Neuronal stem cell (in vitro differentiated cells): ENCODE measurements at regions not wholly inside any gene's neighbourhood (a gene's known extent, or its start where the extent isn't known, plus 50 kb on each side); places are given as distances from the start of the nearest gene placed in this dataset.

Source experiments
- DNase-seq: peaks from one replicate; pipeline ENCODE4 v3.0.0-alpha.2; 2013; ENCODE audit warnings: low spot score
- H2AFZ ChIP-seq: one replicate; pipeline ENCODE4 v1.6.1; 2013; ENCODE audit warnings: mild to moderate bottlenecking, low read length, inconsistent platforms
- H2AK5ac ChIP-seq: 2 replicates; pipeline ENCODE4 v1.6.1; 2013; ENCODE audit warnings: low read depth, mild to moderate bottlenecking, inconsistent platforms, low read length, moderate library complexity, mixed read lengths
- H2BK120ac ChIP-seq: 2 replicates; pipeline ENCODE4 v1.6.1; 2013; ENCODE audit warnings: low read depth, mild to moderate bottlenecking, inconsistent platforms, low read length, moderate library complexity, mixed read lengths
- H2BK12ac ChIP-seq: one replicate; pipeline ENCODE4 v1.6.1; 2013; ENCODE audit warnings: low read length, inconsistent platforms
- H2BK15ac ChIP-seq: 2 replicates; pipeline ENCODE4 v1.6.1; 2013; ENCODE audit warnings: mild to moderate bottlenecking, low read length, inconsistent platforms, mixed read lengths
- H2BK5ac ChIP-seq: one replicate; pipeline ENCODE4 v1.6.1; 2013; ENCODE audit warnings: inconsistent platforms, mild to moderate bottlenecking, low read length, moderate library complexity
- H3K14ac ChIP-seq: one replicate; pipeline ENCODE4 v1.6.1; 2013; ENCODE audit warnings: low read length, inconsistent platforms
- H3K18ac ChIP-seq: 2 replicates; pipeline ENCODE4 v1.6.1; 2013; ENCODE audit warnings: low read length, inconsistent platforms
- H3K23ac ChIP-seq: 2 replicates; pipeline ENCODE4 v1.6.1; 2013; ENCODE audit warnings: low read depth, mild to moderate bottlenecking, mixed read lengths, low read length, inconsistent platforms; ENCODE audit not compliant: poor library complexity
- H3K27ac ChIP-seq: replicated peaks from 3 replicates; pipeline ENCODE4 v1.5.1; 2013; ENCODE audit warnings: low read length, inconsistent platforms
- H3K27me3 ChIP-seq, 3 experiments: 2 replicates each; pipeline ENCODE4 v1.6.1; 2013; ENCODE audit warnings: low read length in 3 of 3, mild to moderate bottlenecking in 2 of 3, inconsistent platforms in 1 of 3, low read depth in 1 of 3, mixed read lengths in 1 of 3, moderate library complexity in 1 of 3; ENCODE audit not compliant: control insufficient read depth in 3 of 3, insufficient read depth in 3 of 3
- H3K36me3 ChIP-seq, 2 donors: replicated peaks in 1 of 2; 2 replicates each; pipeline ENCODE4 v1.6.1; 2013; ENCODE audit warnings: low read length in 2 of 2; ENCODE audit not compliant: control insufficient read depth in 2 of 2, insufficient read depth in 2 of 2
- H3K4ac ChIP-seq: 2 replicates; pipeline ENCODE4 v1.6.1; 2013; ENCODE audit warnings: inconsistent platforms, mild to moderate bottlenecking, low read length, moderate library complexity
- H3K4me1 ChIP-seq, 2 donors: 1 replicate in 1 of 2; 2 replicates in 1 of 2; pipeline ENCODE4 v1.6.1; 2013; ENCODE audit warnings: low read length in 2 of 2, low read depth in 1 of 2; ENCODE audit not compliant: control insufficient read depth in 2 of 2, insufficient read depth in 1 of 2
- H3K4me2 ChIP-seq: one replicate; pipeline ENCODE4 v1.6.1; 2013; ENCODE audit warnings: mild to moderate bottlenecking, low read length, inconsistent platforms; ENCODE audit not compliant: insufficient read depth, poor library complexity, severe bottlenecking
- H3K4me3 ChIP-seq, 2 donors: 2 replicates each; pipeline ENCODE4 v1.5.1; 2013; ENCODE audit warnings: low read length in 2 of 2, mild to moderate bottlenecking in 2 of 2, inconsistent platforms in 1 of 2, moderate library complexity in 1 of 2
- H3K79me1 ChIP-seq: one replicate; pipeline ENCODE4 v1.6.1; 2013; ENCODE audit warnings: low read depth, mild to moderate bottlenecking, inconsistent platforms, low read length, moderate library complexity
- H3K9ac ChIP-seq: one replicate; pipeline ENCODE4 v1.6.1; 2013; ENCODE audit warnings: mild to moderate bottlenecking, low read depth, low read length, inconsistent platforms; ENCODE audit not compliant: poor library complexity
- H3K9me3 ChIP-seq, 2 donors: replicated peaks in 1 of 2; 2 replicates each; pipeline versions ENCODE3 to v1.6.1; 2013; ENCODE audit warnings: low read length in 2 of 2, mild to moderate bottlenecking in 2 of 2, inconsistent platforms in 1 of 2, low read depth in 1 of 2, mixed read lengths in 1 of 2, moderate library complexity in 1 of 2; ENCODE audit not compliant: control insufficient read depth in 2 of 2, insufficient read depth in 1 of 2
- H4K8ac ChIP-seq: one replicate; pipeline ENCODE4 v1.6.1; 2013; ENCODE audit warnings: low read depth, mild to moderate bottlenecking, inconsistent platforms, low read length, moderate library complexity
- H4K91ac ChIP-seq: one replicate; pipeline ENCODE4 v1.6.1; 2013; ENCODE audit warnings: low read length, low read depth, mild to moderate bottlenecking, inconsistent platforms; ENCODE audit not compliant: poor library complexity
- whole genome bisulfite sequencing, 2 donors: extraction: QIAGEN DNeasy Blood & Tissue Kit; methylation state at CpG; one replicate each; pipeline ENCODE4 v1.1.7; 2013; ENCODE audit warnings: missing lambda C conversion rate in 2 of 2, mixed read lengths in 1 of 2; ENCODE audit not compliant: insufficient read length in 2 of 2, insufficient replicate concordance in 1 of 2; ENCODE audit errors: extremely low coverage in 2 of 2; 5-methylcytosine and 5-hydroxymethylcytosine counted together

GRCh38 chr18:28767201-28767600 lies 590.3 kb upstream of the CDH2 start:
- Histone ChIP-seq H3K79me1 (no peaks in the 10 kb centered on the region), H3K9ac (no peak overlapping the region), H3K14ac (no peak overlapping the region), H2BK15ac (no peak overlapping the region), H3K4ac (no peak overlapping the region), H2AK5ac (no peak overlapping the region), H3K9me3 (no peaks in the 10 kb centered on the region), H3K27ac (no peak overlapping the region), H3K4me3 (no peak overlapping the region), H2BK120ac (no peak overlapping the region), H3K4me1 (peaks cover 0 to under 1% of the 10 kb centered on the region in 2 donors), H2AFZ (no peak overlapping the region), H3K4me2 (no peak overlapping the region), H2BK12ac (no peak overlapping the region), H4K91ac (no peak overlapping the region), H3K36me3 (no peaks in the 10 kb centered on the region), H4K8ac (no peak overlapping the region), H2BK5ac (no peak overlapping the region), H3K27me3 (no peaks in the 10 kb centered on the region), H3K18ac (no peak overlapping the region), H3K23ac (no peak overlapping the region)
- no CpG with 5 or more reads among the region's 1 CpG for WGBS, 2 donors
- no peak for DNase-seq

GRCh38 chr18:28766721-28767120 lies 589.8 kb upstream of the CDH2 start:
- Histone ChIP-seq H2BK5ac (no peak overlapping the region), H2AFZ (no peak overlapping the region), H2AK5ac (no peak overlapping the region), H3K9ac (no peak overlapping the region), H3K4me2 (no peak overlapping the region), H2BK15ac (no peak overlapping the region), H4K8ac (no peak overlapping the region), H3K36me3 (no peaks in the 10 kb centered on the region), H3K27ac (no peak overlapping the region), H3K14ac (no peak overlapping the region), H3K23ac (no peak overlapping the region), H3K4ac (no peak overlapping the region), H3K9me3 (no peaks in the 10 kb centered on the region), H3K18ac (no peak overlapping the region), H3K4me1 (peaks cover 0 to 5% of the 10 kb centered on the region in 2 donors), H3K79me1 (no peaks in the 10 kb centered on the region), H3K27me3 (no peaks in the 10 kb centered on the region), H4K91ac (no peak overlapping the region), H2BK120ac (no peak overlapping the region), H2BK12ac (no peak overlapping the region), H3K4me3 (no peak overlapping the region)
- DNase-seq = no peak

GRCh38 chr18:28766027-28766426 lies 589.1 kb upstream of the CDH2 start:
- Histone ChIP-seq H4K8ac (no peak overlapping the region), H2BK120ac (no peak overlapping the region), H3K36me3 (no peaks in the 10 kb centered on the region), H3K27me3 (no peaks in the 10 kb centered on the region), H3K4me1 (peaks cover 0 to 5% of the 10 kb centered on the region in 2 donors), H3K23ac (no peak overlapping the region), H2BK12ac (no peak overlapping the region), H3K18ac (no peak overlapping the region), H2BK15ac (no peak overlapping the region), H3K14ac (no peak overlapping the region), H3K4me3 (no peak overlapping the region), H3K79me1 (no peaks in the 10 kb centered on the region), H2AK5ac (no peak overlapping the region), H3K9ac (no peak overlapping the region), H2BK5ac (no peak overlapping the region), H2AFZ (peak overlapping the region; percentile 42), H3K4ac (no peak overlapping the region), H3K27ac (no peak overlapping the region), H3K4me2 (no peak overlapping the region), H3K9me3 (no peaks in the 10 kb centered on the region), H4K91ac (no peak overlapping the region)
- no CpG with 5 or more reads among the region's 2 CpGs for WGBS, 2 donors
- no peak for DNase-seq

- WGBS, 2 donors = no CpG with 5 or more reads among the region's 5 CpGs
- Histone ChIP-seq H3K18ac (no peak overlapping the region), H3K4me3 (no peak overlapping the region), H2BK120ac (no peak overlapping the region), H2BK5ac (no peak overlapping the region), H3K27me3 (no peaks in the 10 kb centered on the region), H3K9ac (no peak overlapping the region), H3K23ac (no peak overlapping the region), H3K79me1 (no peaks in the 10 kb centered on the region), H2AK5ac (no peak overlapping the region), H3K36me3 (no peaks in the 10 kb centered on the region), H3K4me2 (no peak overlapping the region), H3K9me3 (no peaks in the 10 kb centered on the region), H3K14ac (no peak overlapping the region), H2BK12ac (no peak overlapping the region), H2BK15ac (no peak overlapping the region), H3K27ac (no peak overlapping the region), H3K4me1 (peaks cover 0 to 5% of the 10 kb centered on the region in 2 donors), H2AFZ (no peak overlapping the region), H4K8ac (no peak overlapping the region), H3K4ac (no peak overlapping the region), H4K91ac (no peak overlapping the region)
- DNase-seq = no peak
Observed at GRCh38 chr18:28760299-28760698, 583.4 kb upstream of the CDH2 start.
